ENCODE measurements at regions not wholly inside any gene's neighbourhood (a gene's known extent, or its start where the extent isn't known, plus 50 kb on each side); places are given as distances from the start of the nearest gene placed in this dataset.

DNA sequence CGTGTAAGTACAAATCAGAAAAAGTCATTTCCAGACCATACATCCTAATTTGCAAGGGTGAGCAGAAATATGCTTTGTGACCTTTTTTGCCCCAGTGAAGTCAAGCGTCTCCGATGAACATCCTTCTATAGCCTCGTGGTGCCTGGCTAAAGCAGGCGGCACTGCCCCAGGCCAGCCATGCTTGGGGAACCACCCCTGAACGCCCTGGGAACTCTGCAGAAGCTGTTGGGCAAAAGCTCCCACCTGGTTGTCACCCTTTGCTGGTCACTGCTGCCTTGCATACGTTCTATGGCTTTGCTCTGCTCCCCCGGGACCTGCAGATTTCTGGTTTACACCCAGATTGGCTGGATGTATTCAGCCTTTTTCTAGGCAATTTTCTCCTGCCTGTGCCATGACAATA lies 256.4 kb downstream of the SS18 start:
- TF ChIP-seq, protein P1, sequence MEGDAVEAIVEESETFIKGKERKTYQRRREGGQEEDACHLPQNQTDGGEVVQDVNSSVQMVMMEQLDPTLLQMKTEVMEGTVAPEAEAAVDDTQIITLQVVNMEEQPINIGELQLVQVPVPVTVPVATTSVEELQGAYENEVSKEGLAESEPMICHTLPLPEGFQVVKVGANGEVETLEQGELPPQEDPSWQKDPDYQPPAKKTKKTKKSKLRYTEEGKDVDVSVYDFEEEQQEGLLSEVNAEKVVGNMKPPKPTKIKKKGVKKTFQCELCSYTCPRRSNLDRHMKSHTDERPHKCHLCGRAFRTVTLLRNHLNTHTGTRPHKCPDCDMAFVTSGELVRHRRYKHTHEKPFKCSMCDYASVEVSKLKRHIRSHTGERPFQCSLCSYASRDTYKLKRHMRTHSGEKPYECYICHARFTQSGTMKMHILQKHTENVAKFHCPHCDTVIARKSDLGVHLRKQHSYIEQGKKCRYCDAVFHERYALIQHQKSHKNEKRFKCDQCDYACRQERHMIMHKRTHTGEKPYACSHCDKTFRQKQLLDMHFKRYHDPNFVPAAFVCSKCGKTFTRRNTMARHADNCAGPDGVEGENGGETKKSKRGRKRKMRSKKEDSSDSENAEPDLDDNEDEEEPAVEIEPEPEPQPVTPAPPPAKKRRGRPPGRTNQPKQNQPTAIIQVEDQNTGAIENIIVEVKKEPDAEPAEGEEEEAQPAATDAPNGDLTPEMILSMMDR (IDR thresholded peaks at IDR 0.05; ENCODE audit: low read length): no peak
- no peak for TF ChIP-seq EZH2 (IDR thresholded peaks at IDR 0.05; ENCODE audit: borderline replicate concordance, low read length)

Measured in OCI-LY1 (cell line).